HCT116 (cell line): ENCODE measurements at regions not wholly inside any gene's neighbourhood (a gene's known extent, or its start where the extent isn't known, plus 50 kb on each side); places are given as distances from the start of the nearest gene placed in this dataset.
"Not testable (repeated sequence)": the region's sequence is repeated elsewhere in the genome, so short reads cannot be mapped to it uniquely, and the experiment has no call there.

Source experiments
- CTCF ChIP-seq, 3 experiments: fragments of 200-600 bp in 1 of 3; sonication (generic) in 1 of 3; IDR thresholded peaks in 2 of 3; conservative IDR thresholded peaks in 1 of 3; 2 replicates each; pipeline ENCODE4 v1.5.1; 2012 to 2017; ENCODE audit warnings: low read depth in 2 of 3, low read length in 2 of 3, antibody characterized with exemption in 1 of 3, borderline replicate concordance in 1 of 3, control low read depth in 1 of 3, mild to moderate bottlenecking in 1 of 3, mixed read lengths in 1 of 3, mixed run types in 1 of 3, moderate library complexity in 1 of 3; ENCODE audit not compliant: insufficient read depth in 1 of 3
- EZH2 ChIP-seq: fragments of 200-600 bp; sonication (generic); IDR thresholded peaks from 2 replicates; pipeline ENCODE4 v1.6.1; 2017; ENCODE audit warnings: antibody characterized with exemption, mixed run types
- MAX ChIP-seq: IDR thresholded peaks from 2 replicates; pipeline ENCODE4 v1.6.1; 2012
- POLR2A ChIP-seq: IDR thresholded peaks from 2 replicates; pipeline ENCODE4 v1.7.0; 2011; ENCODE audit warnings: borderline replicate concordance; ENCODE audit not compliant: insufficient read depth, insufficient read length; ENCODE audit errors: extremely low read depth
- POLR2AphosphoS5 ChIP-seq: IDR thresholded peaks from 2 replicates; pipeline ENCODE4 v1.6.1; 2011; ENCODE audit warnings: mild to moderate bottlenecking, low read depth, low read length, moderate library complexity
- RAD21 ChIP-seq: IDR thresholded peaks from 2 replicates; pipeline ENCODE4 v1.6.1; 2012; ENCODE audit warnings: low read depth, mild to moderate bottlenecking
- SIN3A ChIP-seq: IDR thresholded peaks from 2 replicates; pipeline ENCODE4 v1.6.1; 2012; ENCODE audit warnings: low read depth
- YY1 ChIP-seq: IDR thresholded peaks from 2 replicates; pipeline ENCODE4 v1.6.1; 2011; ENCODE audit warnings: low read length, low read depth, moderate library complexity, mild to moderate bottlenecking; ENCODE audit not compliant: insufficient replicate concordance; ENCODE audit errors: extremely low read depth
- ZBTB33 ChIP-seq: IDR thresholded peaks from 2 replicates; pipeline ENCODE4 v1.6.1; 2011; ENCODE audit warnings: mild to moderate bottlenecking, low read length, moderate library complexity; ENCODE audit not compliant: insufficient replicate concordance; ENCODE audit errors: extremely low read depth

- TF ChIP-seq POLR2AphosphoS5; CTCF (IDR thresholded peaks at IDR 0.05 in 2 of 3, conservative IDR thresholded peaks at IDR 0.05 in 1 of 3; ENCODE audit: borderline replicate concordance in 1 of 3, insufficient read depth in 1 of 3, low read depth in 2 of 3, low read length in 2 of 3); EZH2; YY1; POLR2A; MAX; SIN3A; ZBTB33; RAD21: not testable (repeated sequence)
Measured at GRCh38 chr10:27296285-27296684, 55.7 kb upstream of the ACBD5 start.
